ENCODE measurements at regions not wholly inside any gene's neighbourhood (a gene's known extent, or its start where the extent isn't known, plus 50 kb on each side); places are given as distances from the start of the nearest gene placed in this dataset.

DNA sequence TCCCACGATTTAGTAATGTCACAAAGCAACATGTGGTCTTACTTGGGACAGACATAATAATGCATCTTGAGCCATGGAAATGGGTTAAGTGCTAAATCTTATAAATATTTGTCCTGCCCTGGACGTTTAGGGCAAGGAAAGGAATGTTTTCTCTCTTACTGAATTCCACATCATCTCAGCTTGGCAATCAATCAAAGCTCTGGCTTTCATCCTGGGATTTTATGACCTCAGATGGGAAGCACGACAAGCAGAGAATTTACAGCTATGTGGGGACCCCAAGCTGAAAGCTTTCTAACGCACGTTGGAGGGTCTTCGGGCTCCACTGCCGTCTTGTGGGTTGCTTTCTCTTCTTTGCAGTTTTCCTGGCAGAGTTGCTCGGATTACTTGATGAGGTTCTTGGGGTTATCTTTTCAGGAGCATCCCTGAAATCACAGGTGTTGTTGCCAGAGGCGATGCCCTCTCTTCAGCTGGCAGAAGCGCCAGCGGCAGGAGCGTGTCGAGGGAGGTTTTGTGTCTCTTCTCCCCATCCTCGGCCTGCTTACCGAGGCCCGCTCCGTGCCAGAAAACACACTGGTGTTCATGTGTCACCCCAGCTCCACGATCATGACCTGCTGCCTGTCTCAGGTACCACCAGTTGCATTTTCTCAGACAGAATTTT is 73.4 kb upstream of the FRMD1 start:
- Mint-ChIP-seq H3K4me3 (no peak overlapping the region), H3K4me1 (peaks cover 21% of the 10 kb centered on the region), H3K9me3 (no peaks in the 10 kb centered on the region), H3K27me3 (ENCODE audit: low read depth) (no peaks in the 10 kb centered on the region; the same call in 1 of the 2 replicates), H3K36me3 (no peaks in the 10 kb centered on the region), H3K27ac (no peak overlapping the region)
- ChIA-PET POLR2A (interaction anchor here (0.5 kb wide), 1 partner anchor 193 kb away, joined by 3 read pairs; no protein-coding TSS in a partner anchor), CTCF (interaction anchor here (0.9 to 1.5 kb wide), 2 partner anchors 20 to 92 kb away, joined by 4 to 9 read pairs; no protein-coding TSS in a partner anchor)
- TF ChIP-seq ZBTB21 (CRISPR knock-in tag; IDR thresholded peaks at IDR 0.05; ENCODE audit: borderline replicate concordance) (no peak), JUN (CRISPR knock-in tag; IDR thresholded peaks at IDR 0.05) (no peak), ZNF671 (CRISPR knock-in tag; IDR thresholded peaks at IDR 0.05) (no peak), CREB1 (CRISPR knock-in tag; IDR thresholded peaks at IDR 0.05) (no peak), NR2C2 (CRISPR knock-in tag; IDR thresholded peaks at IDR 0.05) (no peak), NFE2L1 (CRISPR knock-in tag; IDR thresholded peaks at IDR 0.05) (no peak), MYBL2 (CRISPR knock-in tag; IDR thresholded peaks at IDR 0.05) (no peak), NR3C1 (CRISPR knock-in tag; conservative IDR thresholded peaks at IDR 0.05; ENCODE audit: low read depth) (no peak), TEAD4 (CRISPR knock-in tag; IDR thresholded peaks at IDR 0.05) (no peak)
- TF ChIP-seq, protein P1, sequence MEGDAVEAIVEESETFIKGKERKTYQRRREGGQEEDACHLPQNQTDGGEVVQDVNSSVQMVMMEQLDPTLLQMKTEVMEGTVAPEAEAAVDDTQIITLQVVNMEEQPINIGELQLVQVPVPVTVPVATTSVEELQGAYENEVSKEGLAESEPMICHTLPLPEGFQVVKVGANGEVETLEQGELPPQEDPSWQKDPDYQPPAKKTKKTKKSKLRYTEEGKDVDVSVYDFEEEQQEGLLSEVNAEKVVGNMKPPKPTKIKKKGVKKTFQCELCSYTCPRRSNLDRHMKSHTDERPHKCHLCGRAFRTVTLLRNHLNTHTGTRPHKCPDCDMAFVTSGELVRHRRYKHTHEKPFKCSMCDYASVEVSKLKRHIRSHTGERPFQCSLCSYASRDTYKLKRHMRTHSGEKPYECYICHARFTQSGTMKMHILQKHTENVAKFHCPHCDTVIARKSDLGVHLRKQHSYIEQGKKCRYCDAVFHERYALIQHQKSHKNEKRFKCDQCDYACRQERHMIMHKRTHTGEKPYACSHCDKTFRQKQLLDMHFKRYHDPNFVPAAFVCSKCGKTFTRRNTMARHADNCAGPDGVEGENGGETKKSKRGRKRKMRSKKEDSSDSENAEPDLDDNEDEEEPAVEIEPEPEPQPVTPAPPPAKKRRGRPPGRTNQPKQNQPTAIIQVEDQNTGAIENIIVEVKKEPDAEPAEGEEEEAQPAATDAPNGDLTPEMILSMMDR (IDR thresholded peaks at IDR 0.05) = no peak
- TF ChIP-seq, protein P2, sequence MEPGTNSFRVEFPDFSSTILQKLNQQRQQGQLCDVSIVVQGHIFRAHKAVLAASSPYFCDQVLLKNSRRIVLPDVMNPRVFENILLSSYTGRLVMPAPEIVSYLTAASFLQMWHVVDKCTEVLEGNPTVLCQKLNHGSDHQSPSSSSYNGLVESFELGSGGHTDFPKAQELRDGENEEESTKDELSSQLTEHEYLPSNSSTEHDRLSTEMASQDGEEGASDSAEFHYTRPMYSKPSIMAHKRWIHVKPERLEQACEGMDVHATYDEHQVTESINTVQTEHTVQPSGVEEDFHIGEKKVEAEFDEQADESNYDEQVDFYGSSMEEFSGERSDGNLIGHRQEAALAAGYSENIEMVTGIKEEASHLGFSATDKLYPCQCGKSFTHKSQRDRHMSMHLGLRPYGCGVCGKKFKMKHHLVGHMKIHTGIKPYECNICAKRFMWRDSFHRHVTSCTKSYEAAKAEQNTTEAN (CRISPR knock-in tag; IDR thresholded peaks at IDR 0.05) = no peak
- TF ChIP-seq, protein P3, sequence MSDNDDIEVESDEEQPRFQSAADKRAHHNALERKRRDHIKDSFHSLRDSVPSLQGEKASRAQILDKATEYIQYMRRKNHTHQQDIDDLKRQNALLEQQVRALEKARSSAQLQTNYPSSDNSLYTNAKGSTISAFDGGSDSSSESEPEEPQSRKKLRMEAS (CRISPR knock-in tag; IDR thresholded peaks at IDR 0.05) = no peak
- ATAC-seq (no peak), DNase-seq (ENCODE audit: low spot score) (no peak)

DNA sequence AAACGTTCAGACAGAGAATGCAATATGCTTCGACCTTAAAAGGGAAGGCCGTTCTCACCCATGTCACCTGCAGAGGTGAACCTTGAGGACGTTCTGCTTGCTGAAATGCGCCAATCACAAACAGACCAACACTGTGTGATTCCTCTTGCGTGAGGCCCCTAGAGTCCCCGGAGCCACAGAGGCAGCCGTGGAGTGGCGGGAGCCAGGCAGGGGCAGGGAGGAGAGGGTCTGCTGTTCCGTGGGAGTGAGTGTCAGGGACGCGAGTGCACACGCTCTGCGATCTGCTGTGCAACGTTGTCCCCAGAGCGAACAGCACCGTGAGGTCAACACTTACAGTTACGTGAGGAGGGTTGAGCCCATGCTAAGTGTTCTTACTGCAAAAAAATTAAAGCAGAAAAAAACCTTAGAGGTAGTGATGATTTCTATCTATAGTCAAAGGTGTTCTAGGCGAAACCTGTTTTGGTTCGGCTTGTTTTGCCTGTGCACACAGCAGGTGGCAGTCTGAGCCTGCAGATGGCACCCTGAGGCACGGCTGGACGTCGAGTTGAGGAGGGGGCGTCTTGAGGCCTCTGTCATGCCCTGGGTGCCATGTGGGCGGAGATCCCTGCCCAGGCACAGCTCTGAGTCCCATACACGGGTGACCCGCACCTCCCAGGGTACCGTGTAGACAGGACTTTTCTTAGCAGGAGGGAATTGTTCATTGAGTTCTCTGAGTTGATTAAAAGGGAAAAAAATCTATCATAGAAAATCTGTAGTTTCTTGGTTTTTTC is 71.7 kb upstream of the FRMD1 start:
- CTCF ChIA-PET = interaction anchor here (1.0 kb wide), 1 partner anchor 220 kb away, joined by 3 read pairs; no protein-coding TSS in a partner anchor
- Mint-ChIP-seq H3K27ac (no peak overlapping the region), H3K36me3 (no peaks in the 10 kb centered on the region), H3K4me3 (no peak overlapping the region), H3K27me3 (ENCODE audit: low read depth) (no peaks in the 10 kb centered on the region), H3K9me3 (no peaks in the 10 kb centered on the region), H3K4me1 (peaks cover 10% of the 10 kb centered on the region)
- TF ChIP-seq ZNF416 (CRISPR knock-in tag; IDR thresholded peaks at IDR 0.05) (no peak), GABPB1 (CRISPR knock-in tag; IDR thresholded peaks at IDR 0.05) (0 out of 2 replicates have a peak, but pooled peaks have one; percentile 10)
- POLR2A ChIA-PET = no interaction called here
- ATAC-seq (peak; percentile 52), DNase-seq (ENCODE audit: low spot score) (peak; percentile 43)

DNA sequence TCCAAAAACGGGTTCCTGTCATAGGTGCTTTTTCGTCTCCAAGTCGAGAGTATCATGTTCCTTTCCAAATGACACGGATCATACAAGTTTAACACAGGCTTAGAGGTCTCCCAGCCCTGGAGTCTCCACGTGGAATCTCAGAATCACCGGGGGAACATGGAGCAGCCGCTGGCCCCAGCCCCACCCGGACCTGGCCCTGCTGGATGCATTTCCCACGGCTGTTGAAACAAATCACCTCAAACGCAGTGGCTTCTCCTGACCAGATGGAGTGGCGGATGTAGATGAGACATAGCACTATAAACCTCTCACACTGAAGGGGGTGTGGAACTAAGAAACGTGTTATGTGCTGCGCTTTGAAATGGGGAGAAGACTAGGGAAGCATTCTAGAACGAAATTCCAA is 70.0 kb upstream of the FRMD1 start:
- ATAC-seq = no peak
- ChIA-PET CTCF (no interaction called here), POLR2A (no interaction called here)
- H3K4me1 Mint-ChIP-seq = peaks cover 6% of the 10 kb centered on the region
- H3K27me3 Mint-ChIP-seq (ENCODE audit: low read depth) = no peaks in the 10 kb centered on the region
- H3K27ac Mint-ChIP-seq = no peak overlapping the region
- H3K36me3 Mint-ChIP-seq = no peaks in the 10 kb centered on the region
- DNase-seq (ENCODE audit: low spot score) = no peak
- no peaks in the 10 kb centered on the region for H3K9me3 Mint-ChIP-seq
- no peak overlapping the region for H3K4me3 Mint-ChIP-seq
- TF ChIP-seq, protein P4, sequence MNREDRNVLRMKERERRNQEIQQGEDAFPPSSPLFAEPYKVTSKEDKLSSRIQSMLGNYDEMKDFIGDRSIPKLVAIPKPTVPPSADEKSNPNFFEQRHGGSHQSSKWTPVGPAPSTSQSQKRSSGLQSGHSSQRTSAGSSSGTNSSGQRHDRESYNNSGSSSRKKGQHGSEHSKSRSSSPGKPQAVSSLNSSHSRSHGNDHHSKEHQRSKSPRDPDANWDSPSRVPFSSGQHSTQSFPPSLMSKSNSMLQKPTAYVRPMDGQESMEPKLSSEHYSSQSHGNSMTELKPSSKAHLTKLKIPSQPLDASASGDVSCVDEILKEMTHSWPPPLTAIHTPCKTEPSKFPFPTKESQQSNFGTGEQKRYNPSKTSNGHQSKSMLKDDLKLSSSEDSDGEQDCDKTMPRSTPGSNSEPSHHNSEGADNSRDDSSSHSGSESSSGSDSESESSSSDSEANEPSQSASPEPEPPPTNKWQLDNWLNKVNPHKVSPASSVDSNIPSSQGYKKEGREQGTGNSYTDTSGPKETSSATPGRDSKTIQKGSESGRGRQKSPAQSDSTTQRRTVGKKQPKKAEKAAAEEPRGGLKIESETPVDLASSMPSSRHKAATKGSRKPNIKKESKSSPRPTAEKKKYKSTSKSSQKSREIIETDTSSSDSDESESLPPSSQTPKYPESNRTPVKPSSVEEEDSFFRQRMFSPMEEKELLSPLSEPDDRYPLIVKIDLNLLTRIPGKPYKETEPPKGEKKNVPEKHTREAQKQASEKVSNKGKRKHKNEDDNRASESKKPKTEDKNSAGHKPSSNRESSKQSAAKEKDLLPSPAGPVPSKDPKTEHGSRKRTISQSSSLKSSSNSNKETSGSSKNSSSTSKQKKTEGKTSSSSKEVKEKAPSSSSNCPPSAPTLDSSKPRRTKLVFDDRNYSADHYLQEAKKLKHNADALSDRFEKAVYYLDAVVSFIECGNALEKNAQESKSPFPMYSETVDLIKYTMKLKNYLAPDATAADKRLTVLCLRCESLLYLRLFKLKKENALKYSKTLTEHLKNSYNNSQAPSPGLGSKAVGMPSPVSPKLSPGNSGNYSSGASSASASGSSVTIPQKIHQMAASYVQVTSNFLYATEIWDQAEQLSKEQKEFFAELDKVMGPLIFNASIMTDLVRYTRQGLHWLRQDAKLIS (CRISPR knock-in tag; IDR thresholded peaks at IDR 0.05; ENCODE audit: borderline replicate concordance) = no peak
- TF ChIP-seq MYBL2 (CRISPR knock-in tag; IDR thresholded peaks at IDR 0.05) (no peak), ZNF121 (CRISPR knock-in tag; IDR thresholded peaks at IDR 0.05) (no peak)
- TF ChIP-seq, protein P1 (IDR thresholded peaks at IDR 0.05) = no peak
- TF ChIP-seq, protein P5, sequence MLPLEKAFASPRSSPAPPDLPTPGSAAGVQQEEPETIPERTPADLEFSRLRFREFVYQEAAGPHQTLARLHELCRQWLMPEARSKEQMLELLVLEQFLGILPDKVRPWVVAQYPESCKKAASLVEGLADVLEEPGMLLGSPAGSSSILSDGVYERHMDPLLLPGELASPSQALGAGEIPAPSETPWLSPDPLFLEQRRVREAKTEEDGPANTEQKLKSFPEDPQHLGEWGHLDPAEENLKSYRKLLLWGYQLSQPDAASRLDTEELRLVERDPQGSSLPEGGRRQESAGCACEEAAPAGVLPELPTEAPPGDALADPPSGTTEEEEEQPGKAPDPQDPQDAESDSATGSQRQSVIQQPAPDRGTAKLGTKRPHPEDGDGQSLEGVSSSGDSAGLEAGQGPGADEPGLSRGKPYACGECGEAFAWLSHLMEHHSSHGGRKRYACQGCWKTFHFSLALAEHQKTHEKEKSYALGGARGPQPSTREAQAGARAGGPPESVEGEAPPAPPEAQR (CRISPR knock-in tag; IDR thresholded peaks at IDR 0.05) = no peak
- TF ChIP-seq, protein P6, sequence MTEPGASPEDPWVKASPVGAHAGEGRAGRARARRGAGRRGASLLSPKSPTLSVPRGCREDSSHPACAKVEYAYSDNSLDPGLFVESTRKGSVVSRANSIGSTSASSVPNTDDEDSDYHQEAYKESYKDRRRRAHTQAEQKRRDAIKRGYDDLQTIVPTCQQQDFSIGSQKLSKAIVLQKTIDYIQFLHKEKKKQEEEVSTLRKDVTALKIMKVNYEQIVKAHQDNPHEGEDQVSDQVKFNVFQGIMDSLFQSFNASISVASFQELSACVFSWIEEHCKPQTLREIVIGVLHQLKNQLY (CRISPR knock-in tag; IDR thresholded peaks at IDR 0.05) = no peak
